Erythroblast (primary cell): ENCODE measurements at regions not wholly inside any gene's neighbourhood (a gene's known extent, or its start where the extent isn't known, plus 50 kb on each side); places are given as distances from the start of the nearest gene placed in this dataset.

Experiments
- GATA1 ChIP-seq: IDR thresholded peaks from 2 replicates; pipeline ENCODE4 v1.6.1; 2011; ENCODE audit warnings: low read depth, mild to moderate bottlenecking, control low read depth, low read length, moderate library complexity
- POLR2A ChIP-seq: IDR thresholded peaks from 2 replicates; pipeline ENCODE4 v1.6.1; 2011; ENCODE audit warnings: mild to moderate bottlenecking, low read length

DNA sequence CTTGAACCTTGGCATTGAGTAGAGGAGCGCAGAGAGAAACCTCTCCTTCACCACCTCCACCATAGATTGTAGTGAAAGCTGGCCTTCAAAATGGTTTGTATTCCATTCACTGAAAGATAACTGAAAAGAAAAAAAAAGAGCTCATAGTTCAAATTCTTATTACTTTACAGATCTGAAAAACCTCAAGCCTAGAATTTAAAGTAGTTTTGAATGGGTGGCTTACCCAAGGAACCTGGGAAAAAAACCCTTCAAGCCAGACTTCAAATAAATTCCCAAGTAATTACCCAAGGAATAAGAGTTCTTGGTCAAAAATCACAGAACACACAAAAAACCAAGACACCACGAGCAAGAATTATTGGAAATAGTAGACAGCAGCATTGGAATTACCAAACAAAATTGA lies 83.6 kb upstream of the TMEM33 start:
- no peak for TF ChIP-seq POLR2A
- no peak for TF ChIP-seq GATA1
